Uterus (tissue), 3 donors: ENCODE measurements at regions not wholly inside any gene's neighbourhood (a gene's known extent, or its start where the extent isn't known, plus 50 kb on each side); places are given as distances from the start of the nearest gene placed in this dataset.

Experiments used
- DNase-seq, 2 donors: peaks; one replicate each; pipeline ENCODE4 v3.0.0-alpha.2; 2019 to 2020
- H3K27ac ChIP-seq, 2 donors: fragments of 200-600 bp; sonication (generic); 1 replicate in 1 of 2; 2 replicates in 1 of 2; pipeline ENCODE4 v1.5.1; 2016 to 2018
- H3K27me3 ChIP-seq, 2 donors: fragments of 200-600 bp; sonication (generic); one replicate each; pipeline ENCODE4 v1.5.1; 2018 to 2019; ENCODE audit warnings: control low read depth in 1 of 2
- H3K36me3 ChIP-seq, 2 donors: fragments of 200-600 bp; sonication (generic); one replicate each; pipeline ENCODE4 v1.5.1; 2019; ENCODE audit warnings: control low read depth in 1 of 2
- H3K4me1 ChIP-seq, 2 donors: fragments of 200-600 bp; sonication (generic); one replicate each; pipeline ENCODE4 v1.5.1; 2018 to 2019; ENCODE audit warnings: control low read depth in 1 of 2
- H3K4me3 ChIP-seq, 2 donors: fragments of 200-600 bp; sonication (generic); 1 replicate in 1 of 2; 2 replicates in 1 of 2; pipeline ENCODE4 v1.5.1; 2018 to 2019; ENCODE audit warnings: mild to moderate bottlenecking in 1 of 2
- H3K9me3 ChIP-seq, 2 donors: fragments of 200-600 bp; sonication (generic); one replicate each; pipeline ENCODE4 v1.5.1; 2019; ENCODE audit warnings: control low read depth in 1 of 2
- POLR2A ChIP-seq, 2 donors: fragments of 450-650 bp; IDR thresholded peaks; one replicate each; pipeline ENCODE4 v1.6.1; 2016; ENCODE audit warnings: antibody characterized with exemption in 2 of 2, mild to moderate bottlenecking in 1 of 2, moderate library complexity in 1 of 2
- intact Hi-C: fragments of 100-400 bp; cut with DNase I; formaldehyde crosslinking; loops from one replicate; pipeline ENCODE4 v1.15.1; 2023; ENCODE audit warnings: low total_unique reads
- TF ChIP-seq, protein P1 (sequence below), 4 experiments: fragments of 200-600 bp in 2 of 4; fragments of 450-650 bp in 2 of 4; sonication (generic) in 2 of 4; IDR thresholded peaks; one replicate each; pipeline ENCODE4 v1.5.1; 2016 to 2019; ENCODE audit warnings: antibody characterized with exemption in 4 of 4, mild to moderate bottlenecking in 2 of 4, moderate library complexity in 1 of 4
- donor health status: DM: yes; HTN: yes; CAD: no.

DNA sequence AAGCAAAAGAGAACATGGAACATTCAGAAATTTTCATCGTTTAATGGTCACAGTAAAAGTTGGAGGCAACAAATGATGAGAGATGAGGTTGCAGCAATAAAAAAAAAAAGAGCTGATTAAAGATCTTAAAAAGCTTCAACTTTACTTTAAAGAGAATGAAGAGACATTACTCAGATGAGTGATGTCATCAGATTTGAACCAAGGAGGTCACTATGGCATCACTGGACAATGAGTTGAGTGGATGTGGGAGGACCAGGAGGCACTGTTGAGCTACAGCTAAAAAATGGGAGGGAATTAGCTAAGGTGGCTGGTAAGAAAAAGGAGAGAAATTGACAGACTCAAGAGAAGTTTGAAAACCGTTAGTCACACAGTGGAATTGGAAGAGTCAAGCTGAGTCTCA, 138.4 kb downstream of the SST start:
- intact Hi-C loops = no loop called here
- no peak for DNase-seq

DNA sequence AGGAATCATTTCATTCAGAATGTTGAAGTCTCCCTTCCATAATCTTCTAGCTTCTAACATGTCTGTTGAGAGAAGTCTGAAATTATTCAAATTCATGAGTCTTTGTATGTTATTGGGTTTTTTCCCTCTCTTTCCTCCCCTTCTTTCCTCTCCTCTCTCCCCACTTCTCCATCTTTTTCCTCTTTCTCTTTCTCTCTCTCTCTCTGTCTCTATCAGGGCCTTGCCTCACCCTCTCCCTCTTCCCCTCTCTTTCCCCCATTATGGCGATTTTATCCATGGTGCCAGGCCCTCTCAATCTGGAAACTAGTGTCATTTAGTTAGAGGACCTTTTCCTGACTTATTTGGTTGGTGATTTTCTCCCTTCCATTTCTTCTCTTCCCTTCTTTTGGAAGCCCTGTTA, 147.3 kb downstream of the SST start:
- no peaks in the 10 kb centered on the region for H3K36me3 ChIP-seq
- H3K27ac ChIP-seq = no peak overlapping the region
- H3K9me3 ChIP-seq = no peaks in the 10 kb centered on the region
- H3K27me3 ChIP-seq = no peaks in the 10 kb centered on the region
- DNase-seq = no peak
- TF ChIP-seq POLR2A (IDR thresholded peaks at IDR 0.05) = no peak
- TF ChIP-seq, protein P1, sequence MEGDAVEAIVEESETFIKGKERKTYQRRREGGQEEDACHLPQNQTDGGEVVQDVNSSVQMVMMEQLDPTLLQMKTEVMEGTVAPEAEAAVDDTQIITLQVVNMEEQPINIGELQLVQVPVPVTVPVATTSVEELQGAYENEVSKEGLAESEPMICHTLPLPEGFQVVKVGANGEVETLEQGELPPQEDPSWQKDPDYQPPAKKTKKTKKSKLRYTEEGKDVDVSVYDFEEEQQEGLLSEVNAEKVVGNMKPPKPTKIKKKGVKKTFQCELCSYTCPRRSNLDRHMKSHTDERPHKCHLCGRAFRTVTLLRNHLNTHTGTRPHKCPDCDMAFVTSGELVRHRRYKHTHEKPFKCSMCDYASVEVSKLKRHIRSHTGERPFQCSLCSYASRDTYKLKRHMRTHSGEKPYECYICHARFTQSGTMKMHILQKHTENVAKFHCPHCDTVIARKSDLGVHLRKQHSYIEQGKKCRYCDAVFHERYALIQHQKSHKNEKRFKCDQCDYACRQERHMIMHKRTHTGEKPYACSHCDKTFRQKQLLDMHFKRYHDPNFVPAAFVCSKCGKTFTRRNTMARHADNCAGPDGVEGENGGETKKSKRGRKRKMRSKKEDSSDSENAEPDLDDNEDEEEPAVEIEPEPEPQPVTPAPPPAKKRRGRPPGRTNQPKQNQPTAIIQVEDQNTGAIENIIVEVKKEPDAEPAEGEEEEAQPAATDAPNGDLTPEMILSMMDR (IDR thresholded peaks at IDR 0.05) = no peak
- intact Hi-C loops = no loop called here
- H3K4me3 ChIP-seq = no peak overlapping the region
- H3K4me1 ChIP-seq = no peaks in the 10 kb centered on the region

More for the DNA sequence above, 138.4 kb downstream of the SST start:
- no peaks in the 10 kb centered on the region for H3K4me1 ChIP-seq
- H3K36me3 ChIP-seq = no peaks in the 10 kb centered on the region
- H3K27me3 ChIP-seq = no peaks in the 10 kb centered on the region
- TF ChIP-seq, protein P1 (IDR thresholded peaks at IDR 0.05) = no peak
- no peak for TF ChIP-seq POLR2A (IDR thresholded peaks at IDR 0.05)
- no peak overlapping the region for H3K4me3 ChIP-seq
- H3K27ac ChIP-seq = no peak overlapping the region
- no peaks in the 10 kb centered on the region for H3K9me3 ChIP-seq

DNA sequence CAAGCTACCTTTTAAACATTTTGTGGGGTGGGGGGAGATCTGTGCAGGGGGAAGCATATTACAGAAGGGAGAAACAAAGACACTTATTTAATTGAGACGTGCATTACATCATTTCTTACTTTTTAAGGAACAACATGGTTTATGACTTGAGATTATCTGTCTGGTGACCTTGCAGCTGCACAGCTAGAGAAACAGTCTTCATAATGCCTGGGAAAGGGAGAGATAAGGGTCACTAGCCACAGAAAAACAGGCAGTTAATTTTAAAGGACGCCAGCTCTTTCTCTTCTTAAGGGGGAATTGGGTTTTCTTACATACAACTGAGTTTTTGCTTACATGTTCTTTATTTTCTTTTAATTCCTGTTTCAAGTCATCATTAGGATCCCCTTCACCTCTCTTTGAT, 147.9 kb downstream of the SST start:
- TF ChIP-seq, protein P1 (IDR thresholded peaks at IDR 0.05) = no peak
- TF ChIP-seq POLR2A (IDR thresholded peaks at IDR 0.05) = no peak
- intact Hi-C loops = no loop called here

DNA sequence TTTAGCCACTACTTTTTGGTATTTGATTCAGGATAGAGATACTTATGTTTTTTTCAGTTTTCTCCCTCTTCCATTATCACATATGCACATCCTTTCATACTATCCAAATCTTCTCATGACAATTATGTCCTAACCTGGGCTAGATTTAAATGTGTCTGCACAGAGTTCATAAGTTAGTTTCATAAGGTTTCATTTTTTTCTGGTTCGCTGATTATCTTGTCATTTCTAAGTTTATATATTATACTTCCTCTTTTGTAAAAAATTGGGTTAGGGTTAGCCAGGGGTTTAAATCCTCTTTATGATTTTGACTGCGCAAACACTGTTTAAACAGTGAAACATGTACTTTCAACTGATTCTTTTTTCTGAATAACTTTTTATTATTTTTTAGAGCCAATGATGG, 148.6 kb downstream of the SST start:
- H3K27me3 ChIP-seq = no peaks in the 10 kb centered on the region
- no peaks in the 10 kb centered on the region for H3K4me1 ChIP-seq
- DNase-seq = no peak
- H3K27ac ChIP-seq = no peak overlapping the region
- no peak overlapping the region for H3K4me3 ChIP-seq
- H3K36me3 ChIP-seq = no peaks in the 10 kb centered on the region
- H3K9me3 ChIP-seq = no peaks in the 10 kb centered on the region
- TF ChIP-seq, protein P1 (IDR thresholded peaks at IDR 0.05) = no peak
- no peak for TF ChIP-seq POLR2A (IDR thresholded peaks at IDR 0.05)
- intact Hi-C loops = no loop called here

More for the DNA sequence above, 147.9 kb downstream of the SST start:
- no peaks in the 10 kb centered on the region for H3K36me3 ChIP-seq
- no peaks in the 10 kb centered on the region for H3K4me1 ChIP-seq
- no peaks in the 10 kb centered on the region for H3K9me3 ChIP-seq
- H3K4me3 ChIP-seq = no peak overlapping the region
- no peak for DNase-seq
- no peak overlapping the region for H3K27ac ChIP-seq
- no peaks in the 10 kb centered on the region for H3K27me3 ChIP-seq

DNA sequence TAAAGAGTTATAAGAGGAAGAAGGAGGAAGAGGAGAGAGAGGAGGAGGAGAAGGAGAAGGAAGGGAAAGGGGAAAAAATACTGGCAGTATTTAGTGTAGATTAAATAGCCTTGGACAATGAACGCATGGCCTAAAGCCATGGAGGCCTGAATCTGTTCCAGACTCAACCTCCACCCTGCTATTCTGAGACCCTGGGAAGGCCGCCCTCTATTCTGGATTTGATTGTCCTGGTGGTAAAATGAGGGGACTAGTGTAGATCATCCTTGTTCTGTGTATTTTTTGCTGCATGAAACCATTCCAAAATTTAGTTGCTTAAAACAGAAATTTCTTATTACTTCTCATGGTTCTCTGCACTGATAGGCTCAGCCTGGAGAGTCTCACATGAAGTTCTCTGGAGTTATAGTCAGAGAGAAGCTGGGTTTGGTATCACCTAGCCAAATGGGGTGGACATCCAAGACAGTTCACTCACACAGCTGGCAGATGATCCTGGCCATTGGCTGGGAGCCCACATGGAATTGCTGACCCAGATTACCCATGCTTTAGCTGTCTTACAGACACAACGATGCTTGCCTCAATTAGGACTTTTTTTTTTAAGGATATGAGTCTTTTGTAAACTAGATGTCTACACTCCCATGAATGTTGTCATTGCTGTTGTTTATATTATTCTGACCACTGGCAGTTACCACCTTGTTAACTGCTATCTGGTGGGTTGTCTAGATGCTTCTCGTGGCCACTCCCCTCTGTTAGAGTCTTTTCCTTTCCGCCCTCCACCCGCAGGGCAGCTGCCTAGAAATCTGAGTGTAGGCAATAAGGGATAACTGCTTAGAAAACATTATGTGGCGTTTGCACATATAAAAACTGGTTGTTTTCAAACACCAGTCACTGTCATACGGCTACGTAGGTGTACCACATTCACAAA, 149.9 kb downstream of the SST start:
- Histone ChIP-seq H3K4me1 (no peaks in the 10 kb centered on the region), H3K4me3 (no peak overlapping the region), H3K36me3 (no peaks in the 10 kb centered on the region), H3K27me3 (no peaks in the 10 kb centered on the region), H3K9me3 (no peaks in the 10 kb centered on the region), H3K27ac (no peak overlapping the region)
- DNase-seq = peak; percentile 29 to 87
- intact Hi-C loops = no loop called here
- TF ChIP-seq, protein P1 (IDR thresholded peaks at IDR 0.05) = no peak
